ENCODE measurements at regions not wholly inside any gene's neighbourhood (a gene's known extent, or its start where the extent isn't known, plus 50 kb on each side); places are given as distances from the start of the nearest gene placed in this dataset.

DNA sequence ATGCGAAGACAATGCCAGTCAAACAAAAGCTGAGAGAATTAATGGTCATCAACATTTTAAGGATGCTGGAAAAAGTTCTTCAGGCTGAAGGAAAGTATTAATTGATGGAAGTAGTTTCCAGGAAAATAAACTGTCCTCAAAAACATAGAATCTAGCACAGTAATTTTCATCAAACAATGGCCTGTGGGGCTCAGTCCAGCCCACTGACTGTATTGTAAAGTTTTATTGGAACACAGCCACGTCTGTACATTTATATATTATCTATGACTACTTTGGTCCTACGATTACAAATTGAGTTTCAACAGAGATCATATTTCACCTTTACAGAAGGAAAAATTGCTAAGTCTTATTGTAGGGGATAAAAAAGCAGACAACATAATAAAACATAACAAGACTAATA is 484.5 kb downstream of the KCNJ2 start:
- TF ChIP-seq POLR2A (IDR thresholded peaks at IDR 0.05) = no peak
- TF ChIP-seq, protein P1, sequence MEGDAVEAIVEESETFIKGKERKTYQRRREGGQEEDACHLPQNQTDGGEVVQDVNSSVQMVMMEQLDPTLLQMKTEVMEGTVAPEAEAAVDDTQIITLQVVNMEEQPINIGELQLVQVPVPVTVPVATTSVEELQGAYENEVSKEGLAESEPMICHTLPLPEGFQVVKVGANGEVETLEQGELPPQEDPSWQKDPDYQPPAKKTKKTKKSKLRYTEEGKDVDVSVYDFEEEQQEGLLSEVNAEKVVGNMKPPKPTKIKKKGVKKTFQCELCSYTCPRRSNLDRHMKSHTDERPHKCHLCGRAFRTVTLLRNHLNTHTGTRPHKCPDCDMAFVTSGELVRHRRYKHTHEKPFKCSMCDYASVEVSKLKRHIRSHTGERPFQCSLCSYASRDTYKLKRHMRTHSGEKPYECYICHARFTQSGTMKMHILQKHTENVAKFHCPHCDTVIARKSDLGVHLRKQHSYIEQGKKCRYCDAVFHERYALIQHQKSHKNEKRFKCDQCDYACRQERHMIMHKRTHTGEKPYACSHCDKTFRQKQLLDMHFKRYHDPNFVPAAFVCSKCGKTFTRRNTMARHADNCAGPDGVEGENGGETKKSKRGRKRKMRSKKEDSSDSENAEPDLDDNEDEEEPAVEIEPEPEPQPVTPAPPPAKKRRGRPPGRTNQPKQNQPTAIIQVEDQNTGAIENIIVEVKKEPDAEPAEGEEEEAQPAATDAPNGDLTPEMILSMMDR (IDR thresholded peaks at IDR 0.05) = no peak

Data from uterus (tissue), 2 donors.